ENCODE measurements at regions not wholly inside any gene's neighbourhood (a gene's known extent, or its start where the extent isn't known, plus 50 kb on each side); places are given as distances from the start of the nearest gene placed in this dataset.
"Not testable (repeated sequence)": the region's sequence is repeated elsewhere in the genome, so short reads cannot be mapped to it uniquely, and the experiment has no call there.

GRCh38 chr6:68192988-68193387, 442.1 kb upstream of the ADGRB3 start:
- H3K79me2 ChIP-seq: no peaks in the 10 kb centered on the region
- no peaks in the 10 kb centered on the region for H3K4me1 ChIP-seq (ENCODE audit: insufficient read depth)
- no peak overlapping the region for H3K4me3 ChIP-seq
- no peak overlapping the region for H2AFZ ChIP-seq
- peaks cover 3% of the 10 kb centered on the region for H3K9me2 ChIP-seq (replicated peaks; ENCODE audit: insufficient read depth)
- 68% methylated on average over 1 of the region's 1 CpG for WGBS (ENCODE audit: low lambda C conversion rate, missing lambda C conversion rate)
- no peak overlapping the region for H3K4me2 ChIP-seq
- TF ChIP-seq EZH2 (IDR thresholded peaks at IDR 0.05; ENCODE audit: borderline replicate concordance): no peak
- TF ChIP-seq EZH2phosphoT487 (IDR thresholded peaks at IDR 0.05; ENCODE audit: low read depth, severe bottlenecking, unreplicated experiment): no peak
- TF ChIP-seq, protein P1, sequence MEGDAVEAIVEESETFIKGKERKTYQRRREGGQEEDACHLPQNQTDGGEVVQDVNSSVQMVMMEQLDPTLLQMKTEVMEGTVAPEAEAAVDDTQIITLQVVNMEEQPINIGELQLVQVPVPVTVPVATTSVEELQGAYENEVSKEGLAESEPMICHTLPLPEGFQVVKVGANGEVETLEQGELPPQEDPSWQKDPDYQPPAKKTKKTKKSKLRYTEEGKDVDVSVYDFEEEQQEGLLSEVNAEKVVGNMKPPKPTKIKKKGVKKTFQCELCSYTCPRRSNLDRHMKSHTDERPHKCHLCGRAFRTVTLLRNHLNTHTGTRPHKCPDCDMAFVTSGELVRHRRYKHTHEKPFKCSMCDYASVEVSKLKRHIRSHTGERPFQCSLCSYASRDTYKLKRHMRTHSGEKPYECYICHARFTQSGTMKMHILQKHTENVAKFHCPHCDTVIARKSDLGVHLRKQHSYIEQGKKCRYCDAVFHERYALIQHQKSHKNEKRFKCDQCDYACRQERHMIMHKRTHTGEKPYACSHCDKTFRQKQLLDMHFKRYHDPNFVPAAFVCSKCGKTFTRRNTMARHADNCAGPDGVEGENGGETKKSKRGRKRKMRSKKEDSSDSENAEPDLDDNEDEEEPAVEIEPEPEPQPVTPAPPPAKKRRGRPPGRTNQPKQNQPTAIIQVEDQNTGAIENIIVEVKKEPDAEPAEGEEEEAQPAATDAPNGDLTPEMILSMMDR (IDR thresholded peaks at IDR 0.05; ENCODE audit: poor library complexity): no peak
- H3K27me3 ChIP-seq: no peaks in the 10 kb centered on the region
- no peaks in the 10 kb centered on the region for H3K36me3 ChIP-seq (replicated peaks; ENCODE audit: insufficient read depth, low read depth)
- DNase-seq (ENCODE audit: low spot score): no peak
- no peak overlapping the region for H3K27ac ChIP-seq
- H3K9me3 ChIP-seq (ENCODE audit: low read depth): no peaks in the 10 kb centered on the region
- H4K20me1 ChIP-seq (ENCODE audit: insufficient read depth, poor library complexity, severe bottlenecking): no peaks in the 10 kb centered on the region

DNA sequence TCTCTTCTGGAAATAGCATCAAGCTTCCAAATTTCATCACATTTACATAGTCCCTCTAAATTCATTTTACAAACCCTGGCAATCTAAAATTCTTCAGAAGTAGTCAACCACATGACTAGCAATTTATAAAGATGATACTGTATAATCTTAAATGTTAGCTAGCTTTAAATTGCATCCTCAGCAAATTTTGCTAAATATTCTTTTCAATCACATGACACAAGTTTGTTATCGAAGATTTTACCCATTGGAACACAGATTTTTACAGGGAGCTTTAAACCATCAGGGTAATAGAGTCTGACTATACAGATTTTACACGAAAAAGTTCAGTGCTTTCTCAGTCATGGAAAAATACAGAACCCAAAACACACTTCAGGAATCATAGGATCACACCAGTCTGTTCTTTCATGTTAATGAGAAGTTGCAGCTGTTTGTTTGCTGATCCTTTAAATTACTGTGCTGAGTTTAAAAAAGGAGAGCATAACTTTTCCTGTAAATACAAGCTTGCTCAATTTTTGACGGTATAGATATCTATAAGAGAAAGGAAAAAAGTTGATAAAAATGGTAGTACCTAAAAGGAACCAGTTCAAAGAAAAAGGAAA, 445.8 kb upstream of the ADGRB3 start:
- peaks cover 3% of the 10 kb centered on the region for H3K9me2 ChIP-seq (replicated peaks; ENCODE audit: insufficient read depth)
- no peak overlapping the region for H3K4me3 ChIP-seq
- no peak overlapping the region for H3K27ac ChIP-seq
- H3K27me3 ChIP-seq: no peaks in the 10 kb centered on the region
- H2AFZ ChIP-seq: no peak overlapping the region
- 62% methylated on average over 3 of the region's 3 CpGs for WGBS (ENCODE audit: low lambda C conversion rate, missing lambda C conversion rate)
- no peaks in the 10 kb centered on the region for H3K79me2 ChIP-seq
- H3K9me3 ChIP-seq (ENCODE audit: low read depth): no peaks in the 10 kb centered on the region
- H4K20me1 ChIP-seq (ENCODE audit: insufficient read depth, poor library complexity, severe bottlenecking): no peaks in the 10 kb centered on the region
- H3K4me2 ChIP-seq: no peak overlapping the region
- TF ChIP-seq EZH2 (IDR thresholded peaks at IDR 0.05; ENCODE audit: borderline replicate concordance): no peak
- no peak for DNase-seq (ENCODE audit: low spot score)
- no peaks in the 10 kb centered on the region for H3K4me1 ChIP-seq (ENCODE audit: insufficient read depth)
- no peaks in the 10 kb centered on the region for H3K36me3 ChIP-seq (replicated peaks; ENCODE audit: insufficient read depth, low read depth)

DNA sequence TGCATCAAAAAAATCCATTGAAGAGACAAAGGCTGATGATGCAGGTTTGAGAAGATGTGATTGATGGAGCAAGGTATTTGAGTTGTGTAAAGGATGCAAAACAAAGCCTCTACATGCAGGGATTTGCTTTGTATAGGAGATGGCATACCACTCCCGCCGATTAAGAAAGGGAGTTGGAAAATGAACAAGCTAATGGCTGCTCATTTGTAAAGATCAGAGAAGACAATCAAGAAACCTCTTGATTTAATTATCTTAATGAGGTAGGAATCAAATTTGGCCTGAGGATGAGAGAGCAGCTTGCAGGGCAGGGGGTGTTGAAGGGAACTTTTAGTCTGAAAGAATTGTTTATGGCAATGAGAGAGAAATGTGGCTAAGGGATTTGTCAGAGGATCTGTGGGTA, 448.2 kb upstream of the ADGRB3 start:
- H3K27ac ChIP-seq: no peak overlapping the region
- WGBS (ENCODE audit: low lambda C conversion rate, missing lambda C conversion rate): 93% methylated on average over 2 of the region's 2 CpGs
- H3K4me2 ChIP-seq: no peak overlapping the region
- no peaks in the 10 kb centered on the region for H3K36me3 ChIP-seq (replicated peaks; ENCODE audit: insufficient read depth, low read depth)
- H3K9me3 ChIP-seq (ENCODE audit: low read depth): no peaks in the 10 kb centered on the region
- TF ChIP-seq, protein P1 (IDR thresholded peaks at IDR 0.05; ENCODE audit: poor library complexity): no peak
- TF ChIP-seq EZH2phosphoT487 (IDR thresholded peaks at IDR 0.05; ENCODE audit: low read depth, severe bottlenecking, unreplicated experiment): no peak
- no peak for TF ChIP-seq EZH2 (IDR thresholded peaks at IDR 0.05; ENCODE audit: borderline replicate concordance)
- peaks cover 3% of the 10 kb centered on the region for H3K9me2 ChIP-seq (replicated peaks; ENCODE audit: insufficient read depth)
- H2AFZ ChIP-seq: no peak overlapping the region
- H3K79me2 ChIP-seq: no peaks in the 10 kb centered on the region
- no peak for DNase-seq (ENCODE audit: low spot score)
- H4K20me1 ChIP-seq (ENCODE audit: insufficient read depth, poor library complexity, severe bottlenecking): no peaks in the 10 kb centered on the region
- no peaks in the 10 kb centered on the region for H3K4me1 ChIP-seq (ENCODE audit: insufficient read depth)
- H3K4me3 ChIP-seq: no peak overlapping the region
- H3K27me3 ChIP-seq: no peaks in the 10 kb centered on the region

DNA sequence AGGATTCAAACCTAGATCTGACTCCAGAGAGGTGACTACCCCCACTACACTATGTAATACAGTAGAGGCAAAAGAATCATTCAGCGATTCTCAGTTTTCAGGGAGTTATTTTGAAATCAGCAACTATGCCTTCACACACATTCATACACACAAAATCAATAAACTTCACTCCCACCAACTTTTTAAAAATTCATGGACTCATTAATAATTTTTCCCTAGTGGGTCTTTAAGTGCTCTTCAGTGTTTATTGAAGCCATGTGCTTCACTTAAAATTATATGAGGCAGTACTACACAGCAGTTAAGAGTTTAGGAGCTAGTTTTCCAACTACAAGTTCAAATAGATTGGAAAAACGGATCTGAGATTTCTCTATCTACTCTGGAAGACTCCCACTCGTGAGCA, 452.7 kb upstream of the ADGRB3 start:
- no peaks in the 10 kb centered on the region for H3K9me2 ChIP-seq (replicated peaks; ENCODE audit: insufficient read depth)
- H3K36me3 ChIP-seq (replicated peaks; ENCODE audit: insufficient read depth, low read depth): no peaks in the 10 kb centered on the region
- no peaks in the 10 kb centered on the region for H3K9me3 ChIP-seq (ENCODE audit: low read depth)
- H3K27ac ChIP-seq: no peak overlapping the region
- no peaks in the 10 kb centered on the region for H3K4me1 ChIP-seq (ENCODE audit: insufficient read depth)
- H2AFZ ChIP-seq: no peak overlapping the region
- no peaks in the 10 kb centered on the region for H3K79me2 ChIP-seq
- no peak for DNase-seq (ENCODE audit: low spot score)
- 74% methylated on average over 3 of the region's 3 CpGs for WGBS (ENCODE audit: low lambda C conversion rate, missing lambda C conversion rate)
- no peak for TF ChIP-seq EZH2phosphoT487 (IDR thresholded peaks at IDR 0.05; ENCODE audit: low read depth, severe bottlenecking, unreplicated experiment)
- TF ChIP-seq EZH2 (IDR thresholded peaks at IDR 0.05; ENCODE audit: borderline replicate concordance): no peak
- TF ChIP-seq, protein P1 (IDR thresholded peaks at IDR 0.05; ENCODE audit: poor library complexity): no peak
- no peak overlapping the region for H3K4me2 ChIP-seq
- no peak overlapping the region for H3K4me3 ChIP-seq
- H3K27me3 ChIP-seq: no peaks in the 10 kb centered on the region
- no peaks in the 10 kb centered on the region for H4K20me1 ChIP-seq (ENCODE audit: insufficient read depth, poor library complexity, severe bottlenecking)

GRCh38 chr6:68181027-68181426, 454.1 kb upstream of the ADGRB3 start:
- WGBS (ENCODE audit: low lambda C conversion rate, missing lambda C conversion rate): 37% methylated on average over 3 of the region's 3 CpGs
- H3K36me3 ChIP-seq (replicated peaks; ENCODE audit: insufficient read depth, low read depth); H3K4me3 ChIP-seq; H3K9me3 ChIP-seq (ENCODE audit: low read depth); H3K79me2 ChIP-seq; H3K4me1 ChIP-seq (ENCODE audit: insufficient read depth); H2AFZ ChIP-seq; H3K4me2 ChIP-seq; H3K27me3 ChIP-seq; H3K27ac ChIP-seq; DNase-seq (ENCODE audit: low spot score); H4K20me1 ChIP-seq (ENCODE audit: insufficient read depth, poor library complexity, severe bottlenecking); H3K9me2 ChIP-seq (replicated peaks; ENCODE audit: insufficient read depth): not testable (repeated sequence)

All from hepatocyte (in vitro differentiated cells).